ENCODE measurements at regions not wholly inside any gene's neighbourhood (a gene's known extent, or its start where the extent isn't known, plus 50 kb on each side); places are given as distances from the start of the nearest gene placed in this dataset.

- Histone ChIP-seq H3K4me1 (ENCODE audit: control insufficient read depth, insufficient read depth, low read length) (no peaks in the 10 kb centered on the region), H3K27me3 (ENCODE audit: control insufficient read depth, insufficient read depth, low read length) (no peaks in the 10 kb centered on the region)
Observed at GRCh38 chr6:137733372-137733771, 133.7 kb upstream of the TNFAIP3 start.

GRCh38 chr6:137734005-137734874, 132.8 kb upstream of the TNFAIP3 start:
- Histone ChIP-seq H3K9me3 (ENCODE audit: control insufficient read depth, insufficient read depth, low read length) (no peaks in the 10 kb centered on the region), H3K4me1 (ENCODE audit: control insufficient read depth, insufficient read depth, low read length) (no peaks in the 10 kb centered on the region), H3K9ac (ENCODE audit: low read depth, low read length) (no peak overlapping the region), H3K4me3 (ENCODE audit: low read depth, low read length) (no peak overlapping the region), H3K36me3 (ENCODE audit: control insufficient read depth, insufficient read depth, low read length) (no peaks in the 10 kb centered on the region), H3K27me3 (ENCODE audit: control insufficient read depth, insufficient read depth, low read length) (no peaks in the 10 kb centered on the region)

More at GRCh38 chr6:137733372-137733771, 133.7 kb upstream of the TNFAIP3 start:
- Histone ChIP-seq H3K4me3 (ENCODE audit: low read depth, low read length) (no peak overlapping the region), H3K9me3 (ENCODE audit: control insufficient read depth, insufficient read depth, low read length) (no peaks in the 10 kb centered on the region), H3K36me3 (ENCODE audit: control insufficient read depth, insufficient read depth, low read length) (no peaks in the 10 kb centered on the region), H3K9ac (ENCODE audit: low read depth, low read length) (no peak overlapping the region)

DNA sequence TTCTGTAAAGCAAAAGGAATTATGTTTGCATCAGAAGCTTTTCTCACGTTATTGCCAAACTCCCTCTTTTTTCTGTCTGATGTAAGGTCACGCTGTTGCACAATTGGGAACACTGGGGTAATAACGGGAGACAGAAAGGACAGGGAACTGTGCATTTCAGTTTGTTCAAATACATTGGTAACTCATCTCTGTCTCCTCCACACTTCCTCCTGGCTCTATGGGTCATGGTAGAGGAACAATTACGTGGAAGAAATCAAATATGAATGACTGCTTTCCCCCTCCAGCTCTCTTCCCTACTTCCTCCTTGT, 132.2 kb upstream of the TNFAIP3 start:
- no peaks in the 10 kb centered on the region for H3K4me1 ChIP-seq (ENCODE audit: control insufficient read depth, insufficient read depth, low read length)
- no peaks in the 10 kb centered on the region for H3K36me3 ChIP-seq (ENCODE audit: control insufficient read depth, insufficient read depth, low read length)
- no peaks in the 10 kb centered on the region for H3K27me3 ChIP-seq (ENCODE audit: control insufficient read depth, insufficient read depth, low read length)
- H3K9ac ChIP-seq (ENCODE audit: low read depth, low read length): no peak overlapping the region
- no peaks in the 10 kb centered on the region for H3K9me3 ChIP-seq (ENCODE audit: control insufficient read depth, insufficient read depth, low read length)
- H3K4me3 ChIP-seq (ENCODE audit: low read depth, low read length): no peak overlapping the region

DNA sequence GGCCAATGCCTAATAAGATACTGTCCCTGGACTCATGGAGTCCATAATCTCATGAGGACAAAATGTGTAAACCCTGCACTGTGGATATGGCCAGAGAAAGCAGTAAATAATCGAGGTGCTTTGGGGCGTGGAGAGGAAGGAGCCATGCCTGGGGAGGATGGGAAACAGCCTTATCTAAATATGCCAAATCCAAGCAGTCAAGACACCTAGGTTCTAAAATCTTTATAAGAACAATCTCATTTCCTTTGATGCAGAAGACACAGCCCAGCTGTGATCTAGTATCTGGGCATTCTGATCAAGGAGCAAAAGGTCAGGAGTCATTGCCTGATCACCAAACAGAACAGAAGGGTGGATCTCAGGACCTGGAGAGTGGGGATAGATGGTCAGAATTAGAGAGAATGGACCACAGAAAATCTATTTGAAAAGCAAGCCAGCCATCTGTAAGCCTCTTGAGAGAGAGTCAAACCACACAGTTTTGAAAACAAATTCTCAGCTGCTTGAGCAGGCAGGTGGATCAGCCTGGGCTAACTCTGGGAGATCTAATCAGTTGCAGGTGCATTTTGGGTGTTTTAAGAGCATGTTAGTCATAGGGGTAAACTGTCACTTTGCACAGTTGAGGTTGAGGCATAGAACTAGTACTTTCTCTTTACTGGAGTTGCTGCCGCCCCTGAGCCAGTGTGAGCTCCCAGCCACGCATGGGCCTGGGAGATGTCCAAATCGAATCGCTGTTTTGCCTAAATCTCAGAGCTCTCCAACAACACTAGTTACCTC, 130.8 kb upstream of the TNFAIP3 start:
- Histone ChIP-seq H3K4me3 (ENCODE audit: low read depth, low read length) (no peak overlapping the region), H3K36me3 (ENCODE audit: control insufficient read depth, insufficient read depth, low read length) (no peaks in the 10 kb centered on the region), H3K9me3 (ENCODE audit: control insufficient read depth, insufficient read depth, low read length) (no peaks in the 10 kb centered on the region), H3K27me3 (ENCODE audit: control insufficient read depth, insufficient read depth, low read length) (no peaks in the 10 kb centered on the region), H3K4me1 (ENCODE audit: control insufficient read depth, insufficient read depth, low read length) (no peaks in the 10 kb centered on the region), H3K9ac (ENCODE audit: low read depth, low read length) (no peak overlapping the region)

- no peak overlapping the region for H3K4me3 ChIP-seq (ENCODE audit: low read depth, low read length)
Observed at GRCh38 chr6:137736911-137737310, 130.1 kb upstream of the TNFAIP3 start.

GRCh38 chr6:137737836-137738596, 129.0 kb upstream of the TNFAIP3 start:
- H3K4me1 ChIP-seq (ENCODE audit: control insufficient read depth, insufficient read depth, low read length): no peaks in the 10 kb centered on the region
- no peak overlapping the region for H3K9ac ChIP-seq (ENCODE audit: low read depth, low read length)
- no peaks in the 10 kb centered on the region for H3K9me3 ChIP-seq (ENCODE audit: control insufficient read depth, insufficient read depth, low read length)

More at GRCh38 chr6:137736911-137737310, 130.1 kb upstream of the TNFAIP3 start:
- no peaks in the 10 kb centered on the region for H3K36me3 ChIP-seq (ENCODE audit: control insufficient read depth, insufficient read depth, low read length)
- H3K27me3 ChIP-seq (ENCODE audit: control insufficient read depth, insufficient read depth, low read length): no peaks in the 10 kb centered on the region
- H3K9me3 ChIP-seq (ENCODE audit: control insufficient read depth, insufficient read depth, low read length): no peaks in the 10 kb centered on the region
- H3K9ac ChIP-seq (ENCODE audit: low read depth, low read length): no peak overlapping the region
- no peaks in the 10 kb centered on the region for H3K4me1 ChIP-seq (ENCODE audit: control insufficient read depth, insufficient read depth, low read length)

DNA sequence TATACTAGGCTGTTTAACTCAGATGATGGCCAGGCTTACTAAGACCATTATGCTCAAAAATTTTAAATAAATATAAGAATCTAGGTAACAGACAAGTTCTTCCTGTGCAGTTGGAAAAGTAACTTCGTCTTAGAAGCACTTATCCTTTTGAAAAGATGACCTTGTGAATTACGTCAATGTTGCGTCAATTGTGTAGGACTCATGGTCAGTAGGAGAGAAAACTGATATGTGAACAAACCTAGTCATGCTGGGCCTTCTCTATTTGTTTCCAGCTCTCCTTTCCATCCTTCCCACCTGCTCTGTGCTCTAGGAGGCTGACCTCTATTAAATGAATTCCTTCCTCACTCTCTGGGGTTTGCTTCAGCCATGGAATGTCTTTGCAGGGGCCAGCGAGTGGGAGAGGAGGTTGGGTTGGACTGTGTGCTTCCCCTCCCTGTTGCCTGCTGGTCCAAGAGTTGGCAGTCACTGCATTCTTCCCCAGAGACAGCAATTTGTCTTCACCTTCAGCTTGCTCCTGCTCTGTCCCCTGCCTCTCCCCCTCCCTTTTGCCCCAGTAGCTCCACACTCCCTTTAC, 128.0 kb upstream of the TNFAIP3 start:
- Histone ChIP-seq H3K36me3 (ENCODE audit: control insufficient read depth, insufficient read depth, low read length) (no peaks in the 10 kb centered on the region), H3K4me3 (ENCODE audit: low read depth, low read length) (no peak overlapping the region), H3K9ac (ENCODE audit: low read depth, low read length) (no peak overlapping the region), H3K27me3 (ENCODE audit: control insufficient read depth, insufficient read depth, low read length) (no peaks in the 10 kb centered on the region), H3K9me3 (ENCODE audit: control insufficient read depth, insufficient read depth, low read length) (no peaks in the 10 kb centered on the region), H3K4me1 (ENCODE audit: control insufficient read depth, insufficient read depth, low read length) (no peaks in the 10 kb centered on the region)

More at GRCh38 chr6:137737836-137738596, 129.0 kb upstream of the TNFAIP3 start:
- H3K36me3 ChIP-seq (ENCODE audit: control insufficient read depth, insufficient read depth, low read length): no peaks in the 10 kb centered on the region
- H3K27me3 ChIP-seq (ENCODE audit: control insufficient read depth, insufficient read depth, low read length): no peaks in the 10 kb centered on the region
- no peak overlapping the region for H3K4me3 ChIP-seq (ENCODE audit: low read depth, low read length)

DNA sequence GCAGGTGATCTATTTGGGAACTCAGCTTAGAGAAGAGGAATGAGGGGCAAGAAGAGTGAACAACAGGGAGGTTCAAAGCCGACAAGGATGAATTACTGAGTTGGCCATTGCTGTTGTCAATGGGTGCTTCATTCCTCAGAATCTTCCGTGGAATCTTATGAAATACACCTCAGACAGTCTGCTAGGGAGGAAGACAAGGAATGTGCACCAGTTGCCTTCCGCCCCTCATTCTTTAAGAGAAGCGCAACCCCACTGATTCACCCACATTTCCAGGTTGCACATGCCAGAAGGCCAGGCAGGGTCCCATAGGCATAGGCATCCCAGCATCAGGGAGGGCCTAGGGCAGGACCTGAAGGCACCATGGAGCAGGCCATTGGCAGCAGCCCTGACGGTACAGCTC, 127.5 kb upstream of the TNFAIP3 start:
- Histone ChIP-seq H3K4me3 (ENCODE audit: low read depth, low read length) (no peak overlapping the region), H3K9me3 (ENCODE audit: control insufficient read depth, insufficient read depth, low read length) (no peaks in the 10 kb centered on the region), H3K9ac (ENCODE audit: low read depth, low read length) (no peak overlapping the region), H3K36me3 (ENCODE audit: control insufficient read depth, insufficient read depth, low read length) (no peaks in the 10 kb centered on the region), H3K4me1 (ENCODE audit: control insufficient read depth, insufficient read depth, low read length) (no peaks in the 10 kb centered on the region), H3K27me3 (ENCODE audit: control insufficient read depth, insufficient read depth, low read length) (no peaks in the 10 kb centered on the region)

GRCh38 chr6:137740091-137740755, 126.8 kb upstream of the TNFAIP3 start:
- no peaks in the 10 kb centered on the region for H3K4me1 ChIP-seq (ENCODE audit: control insufficient read depth, insufficient read depth, low read length)
- H3K4me3 ChIP-seq (ENCODE audit: low read depth, low read length): no peak overlapping the region
- no peaks in the 10 kb centered on the region for H3K9me3 ChIP-seq (ENCODE audit: control insufficient read depth, insufficient read depth, low read length)
- no peaks in the 10 kb centered on the region for H3K36me3 ChIP-seq (ENCODE audit: control insufficient read depth, insufficient read depth, low read length)
- no peak overlapping the region for H3K9ac ChIP-seq (ENCODE audit: low read depth, low read length)
- H3K27me3 ChIP-seq (ENCODE audit: control insufficient read depth, insufficient read depth, low read length): no peaks in the 10 kb centered on the region

DNA sequence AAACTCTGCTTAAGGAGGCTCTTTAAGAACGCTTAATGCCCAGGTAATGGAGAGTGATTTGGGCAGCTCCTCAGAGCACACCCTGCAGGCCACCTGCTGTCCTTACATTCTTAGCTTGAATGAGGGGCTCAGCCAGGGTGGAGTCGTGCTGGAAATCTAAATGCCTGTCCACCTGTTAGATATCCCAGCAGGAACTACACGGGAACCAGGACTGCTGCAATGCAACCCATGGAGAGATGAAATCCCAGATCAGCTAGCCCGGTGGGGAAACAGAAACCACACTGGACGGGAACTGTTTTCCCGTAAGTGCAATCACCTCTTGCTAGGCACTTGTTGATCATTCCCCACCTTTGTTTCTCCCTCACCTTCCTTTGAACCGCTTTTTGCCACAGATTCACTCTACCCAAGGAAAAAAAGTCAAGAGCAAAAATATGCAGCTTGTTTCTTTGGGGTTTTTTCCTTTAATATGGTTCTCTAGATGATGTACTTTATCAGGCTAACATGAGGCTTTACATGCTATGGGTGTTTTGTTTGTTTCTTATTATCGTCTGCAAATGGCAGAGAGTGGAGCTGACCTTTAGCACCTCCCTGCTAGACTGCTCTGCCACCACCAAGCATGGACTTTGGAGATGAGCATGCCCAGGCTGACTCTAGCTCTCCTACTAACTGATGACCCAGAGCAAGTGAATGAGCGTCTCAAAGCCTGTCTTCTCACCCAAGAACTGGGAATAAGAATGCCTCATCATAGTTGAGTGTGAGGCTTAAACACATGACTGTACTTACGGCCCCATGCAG, 125.9 kb upstream of the TNFAIP3 start:
- no peaks in the 10 kb centered on the region for H3K4me1 ChIP-seq (ENCODE audit: control insufficient read depth, insufficient read depth, low read length)
- no peak overlapping the region for H3K9ac ChIP-seq (ENCODE audit: low read depth, low read length)
- no peaks in the 10 kb centered on the region for H3K27me3 ChIP-seq (ENCODE audit: control insufficient read depth, insufficient read depth, low read length)
- H3K4me3 ChIP-seq (ENCODE audit: low read depth, low read length): no peak overlapping the region
- H3K9me3 ChIP-seq (ENCODE audit: control insufficient read depth, insufficient read depth, low read length): no peaks in the 10 kb centered on the region
- H3K36me3 ChIP-seq (ENCODE audit: control insufficient read depth, insufficient read depth, low read length): no peaks in the 10 kb centered on the region

All from iPS-15b (cell line).